HCT116 (cell line): ENCODE measurements at regions not wholly inside any gene's neighbourhood (a gene's known extent, or its start where the extent isn't known, plus 50 kb on each side); places are given as distances from the start of the nearest gene placed in this dataset.

ENCODE experiments used
- ATAC-seq: fragments of 200-7000 bp; cut with Tn5 transposase; 2 replicates; pipeline ENCODE4 v1.9.1; 2020; ENCODE audit warnings: mild to moderate bottlenecking, moderate library complexity
- BruUV-seq: library from RNA; stranded (reverse); fragments of 400-500 nt; replicated peaks from 2 replicates; lab custom pipeline; 2021; lab: Mats Ljungman, UMichigan
- CTCF ChIA-PET: fragments of 300-600 bp; sonication (Branson Sonifier 250); formaldehyde crosslinking; loops from one replicate; lab custom pipeline; 2021; ENCODE audit warnings: antibody characterized with exemption; lab: Charles Lee
- POLR2A ChIA-PET: fragments of 300-600, 350-600 bp; sonication (Branson Sonifier 250); formaldehyde crosslinking; loops from one replicate; lab custom pipeline; 2021; ENCODE audit warnings: antibody characterized with exemption; lab: Charles Lee
- RAD21 ChIA-PET, 2 experiments: fragments of 300-600 bp; sonication (Branson Sonifier 250); formaldehyde crosslinking; loops; one replicate each; lab custom pipeline; 2023; ENCODE audit warnings: low total read pairs in 2 of 2; ENCODE audit not compliant: uncharacterized antibody in 2 of 2, unreplicated experiment in 2 of 2, low non-redundant PET in 1 of 2; lab: Charles Lee
- DNase-seq: peaks from one replicate; pipeline ENCODE4 v3.0.0-alpha.2; 2010; ENCODE audit warnings: low read depth, low spot score
- H2AFZ ChIP-seq: fragments of 200-600 bp; shearing (Covaris generic), sonication (generic); 2 replicates; pipeline ENCODE4 v1.6.1; 2017; ENCODE audit warnings: low read depth, mixed run types, mixed read lengths, antibody characterized with exemption, low read length; ENCODE audit not compliant: poor library complexity, severe bottlenecking
- H3K27ac ChIP-seq: 2 replicates; pipeline ENCODE4 v1.5.1; 2012; ENCODE audit warnings: low read depth, low read length
- H3K27me3 ChIP-seq: fragments of 200-600 bp; sonication (generic); 2 replicates; pipeline ENCODE4 v1.6.1; 2016; ENCODE audit warnings: mixed run types, low read length, mixed read lengths; ENCODE audit not compliant: insufficient read depth
- H3K36me3 ChIP-seq, 2 experiments: fragments of 200-500 bp in 1 of 2; fragments of 200-600 bp in 1 of 2; sonication (Bioruptor generic) in 1 of 2; sonication (generic) in 1 of 2; 2 replicates each; pipeline versions ENCODE4 v1.5.1 to v1.6.1; 2014 to 2016; ENCODE audit warnings: low read length in 2 of 2, inconsistent platforms in 1 of 2, mixed read lengths in 1 of 2, mixed run types in 1 of 2; ENCODE audit not compliant: insufficient read depth in 2 of 2, control insufficient read depth in 1 of 2
- H3K4me1 ChIP-seq, 2 experiments: fragments of 200-600 bp in 1 of 2; sonication (generic) in 1 of 2; 2 replicates each; pipeline versions ENCODE4 v1.5.1 to v1.6.1; 2012 to 2017; ENCODE audit warnings: low read length in 2 of 2, inconsistent platforms in 1 of 2, mild to moderate bottlenecking in 1 of 2, mixed read lengths in 1 of 2, mixed run types in 1 of 2, moderate library complexity in 1 of 2; ENCODE audit not compliant: insufficient read depth in 2 of 2, control insufficient read depth in 1 of 2
- H3K4me2 ChIP-seq: fragments of 200-600 bp; sonication (generic); 2 replicates; pipeline ENCODE4 v1.6.1; 2017; ENCODE audit warnings: mixed run types, low read length, mixed read lengths
- H3K4me3 ChIP-seq, 2 experiments: fragments of 200-600 bp in 1 of 2; sonication (generic) in 1 of 2; replicated peaks in 1 of 2; 2 replicates each; pipeline ENCODE4 v1.5.1; 2011 to 2016; ENCODE audit warnings: low read length in 2 of 2, control low read depth in 1 of 2, low read depth in 1 of 2, mild to moderate bottlenecking in 1 of 2, mixed read lengths in 1 of 2, mixed run types in 1 of 2
- H3K79me2 ChIP-seq: fragments of 200-600 bp; sonication (generic); 2 replicates; pipeline ENCODE4 v1.6.1; 2017; ENCODE audit warnings: mild to moderate bottlenecking, mixed run types, low read length, moderate library complexity, mixed read lengths; ENCODE audit not compliant: insufficient read depth
- H3K9ac ChIP-seq: fragments of 200-600 bp; sonication (generic); 2 replicates; pipeline ENCODE4 v1.6.1; 2016; ENCODE audit warnings: low read length, mixed read lengths
- H3K9me2 ChIP-seq: fragments of 200-600 bp; sonication (generic), shearing (Covaris generic); 2 replicates; pipeline ENCODE4 v1.6.1; 2017; ENCODE audit warnings: mixed run types, mild to moderate bottlenecking, moderate library complexity; ENCODE audit not compliant: insufficient read depth
- H3K9me3 ChIP-seq, 2 experiments: fragments of 200-500 bp in 1 of 2; fragments of 200-600 bp in 1 of 2; sonication (Bioruptor generic) in 1 of 2; sonication (generic) in 1 of 2; 2 replicates each; pipeline ENCODE4 v1.6.1; 2014 to 2017; ENCODE audit warnings: low read length in 2 of 2, mixed read lengths in 2 of 2, inconsistent platforms in 1 of 2, low read depth in 1 of 2, mild to moderate bottlenecking in 1 of 2, mixed run types in 1 of 2, moderate library complexity in 1 of 2; ENCODE audit not compliant: control insufficient read depth in 1 of 2, insufficient read depth in 1 of 2
- H4K20me1 ChIP-seq: fragments of 200-600 bp; sonication (generic), shearing (Covaris generic); 2 replicates; pipeline ENCODE4 v1.6.1; 2017; ENCODE audit warnings: mixed run types, mild to moderate bottlenecking, moderate library complexity; ENCODE audit not compliant: insufficient read depth
- CBX3 ChIP-seq: IDR thresholded peaks from 2 replicates; pipeline ENCODE4 v1.6.1; 2012; ENCODE audit warnings: low read depth
- CTCF ChIP-seq, 3 experiments: fragments of 200-600 bp in 1 of 3; sonication (generic) in 1 of 3; IDR thresholded peaks in 2 of 3; conservative IDR thresholded peaks in 1 of 3; 2 replicates each; pipeline ENCODE4 v1.5.1; 2012 to 2017; ENCODE audit warnings: low read depth in 2 of 3, low read length in 2 of 3, antibody characterized with exemption in 1 of 3, borderline replicate concordance in 1 of 3, control low read depth in 1 of 3, mild to moderate bottlenecking in 1 of 3, mixed read lengths in 1 of 3, mixed run types in 1 of 3, moderate library complexity in 1 of 3; ENCODE audit not compliant: insufficient read depth in 1 of 3
- ELF1 ChIP-seq: IDR thresholded peaks from 2 replicates; pipeline ENCODE4 v1.6.1; 2012; ENCODE audit warnings: low read depth, borderline replicate concordance
- EZH2phosphoT487 ChIP-seq: fragments of 200-600 bp; IDR thresholded peaks from 2 replicates; pipeline ENCODE4 v1.6.1; 2018; ENCODE audit warnings: antibody characterized with exemption, borderline replicate concordance
- FOSL1 ChIP-seq: IDR thresholded peaks from 2 replicates; pipeline ENCODE4 v1.6.1; 2012; ENCODE audit warnings: low read depth
- JUND ChIP-seq: IDR thresholded peaks from 2 replicates; pipeline ENCODE4 v1.6.1; 2012
- POLR2A ChIP-seq: IDR thresholded peaks from 2 replicates; pipeline ENCODE4 v1.7.0; 2011; ENCODE audit warnings: borderline replicate concordance; ENCODE audit not compliant: insufficient read depth, insufficient read length; ENCODE audit errors: extremely low read depth
- POLR2AphosphoS5 ChIP-seq: IDR thresholded peaks from 2 replicates; pipeline ENCODE4 v1.6.1; 2011; ENCODE audit warnings: mild to moderate bottlenecking, low read depth, low read length, moderate library complexity
- RAD21 ChIP-seq: IDR thresholded peaks from 2 replicates; pipeline ENCODE4 v1.6.1; 2012; ENCODE audit warnings: low read depth, mild to moderate bottlenecking
- REST ChIP-seq: IDR thresholded peaks from 2 replicates; pipeline ENCODE4 v1.6.1; 2012; ENCODE audit warnings: low read depth
- SP1 ChIP-seq: IDR thresholded peaks from 2 replicates; pipeline ENCODE4 v1.6.1; 2012; ENCODE audit warnings: low read depth
- TCF7L2 ChIP-seq: IDR thresholded peaks from 2 replicates; pipeline ENCODE4 v1.7.0; 2011; ENCODE audit warnings: borderline replicate concordance, inconsistent platforms; ENCODE audit not compliant: insufficient read depth, insufficient read length; ENCODE audit errors: extremely low read depth
- YY1 ChIP-seq: IDR thresholded peaks from 2 replicates; pipeline ENCODE4 v1.6.1; 2011; ENCODE audit warnings: low read length, low read depth, moderate library complexity, mild to moderate bottlenecking; ENCODE audit not compliant: insufficient replicate concordance; ENCODE audit errors: extremely low read depth
- ZBTB33 ChIP-seq: IDR thresholded peaks from 2 replicates; pipeline ENCODE4 v1.6.1; 2011; ENCODE audit warnings: mild to moderate bottlenecking, low read length, moderate library complexity; ENCODE audit not compliant: insufficient replicate concordance; ENCODE audit errors: extremely low read depth
- ZFX ChIP-seq: fragments of 450-650 bp; IDR thresholded peaks from 2 replicates; pipeline ENCODE4 v1.6.1; 2017
- ZNF274 ChIP-seq: fragments of 200-500 bp; sonication (Bioruptor generic); IDR thresholded peaks from 2 replicates; pipeline ENCODE4 v1.6.1; 2014; ENCODE audit warnings: mild to moderate bottlenecking, low read depth, low read length, inconsistent platforms
- intact Hi-C: fragments of 100-400 bp; cut with micrococcal nuclease; formaldehyde crosslinking; loops from 2 replicates; pipeline ENCODE4 v1.10.0; 2022
- TF ChIP-seq, protein P1 (sequence below): IDR thresholded peaks from 2 replicates; pipeline ENCODE4 v1.6.1; 2012

- no peak overlapping the region for H3K9ac ChIP-seq
- ChIA-PET CTCF (no interaction called here), POLR2A (no interaction called here), RAD21 (no interaction called here)
- TF ChIP-seq, protein P1, sequence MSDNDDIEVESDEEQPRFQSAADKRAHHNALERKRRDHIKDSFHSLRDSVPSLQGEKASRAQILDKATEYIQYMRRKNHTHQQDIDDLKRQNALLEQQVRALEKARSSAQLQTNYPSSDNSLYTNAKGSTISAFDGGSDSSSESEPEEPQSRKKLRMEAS, result no peak
- TF ChIP-seq SP1 (no peak), REST (no peak), RAD21 (no peak), FOSL1 (no peak), ZNF274 (no peak), TCF7L2 (no peak), EZH2phosphoT487 (no peak), POLR2AphosphoS5 (no peak), ELF1 (no peak), ZFX (no peak), POLR2A (no peak), CBX3 (no peak), YY1 (no peak), ZBTB33 (no peak), CTCF (IDR thresholded peaks at IDR 0.05 in 2 of 3, conservative IDR thresholded peaks at IDR 0.05 in 1 of 3; ENCODE audit: borderline replicate concordance in 1 of 3, insufficient read depth in 1 of 3, low read depth in 2 of 3, low read length in 2 of 3) (no peak), JUND (no peak)
- BruUV-seq, result no TSS peak
- H2AFZ ChIP-seq, result no peak overlapping the region
- ATAC-seq (no peak), DNase-seq (no peak)
- H3K4me1 ChIP-seq, result no peaks in the 10 kb centered on the region
- H3K27ac ChIP-seq, result no peak overlapping the region
- intact Hi-C loops, result no loop called here
- no peaks in the 10 kb centered on the region for H3K27me3 ChIP-seq
- no peaks in the 10 kb centered on the region for H3K36me3 ChIP-seq
- H3K4me2 ChIP-seq, result no peak overlapping the region
- no peaks in the 10 kb centered on the region for H3K79me2 ChIP-seq
- H3K4me3 ChIP-seq, result no peak overlapping the region
- no peaks in the 10 kb centered on the region; the same call in 1 of the 2 replicates for H4K20me1 ChIP-seq
- H3K9me3 ChIP-seq, result peaks cover 8 to 34% of the 10 kb centered on the region in 2 experiments; a peak in 2 of 4 replicates
- H3K9me2 ChIP-seq, result no peaks in the 10 kb centered on the region
These were observed 1171.5 kb upstream of the GOT2 start for GRCh38 chr16:59905606-59906005.
